GM12878 (cell line): ENCODE measurements at regions not wholly inside any gene's neighbourhood (a gene's known extent, or its start where the extent isn't known, plus 50 kb on each side); places are given as distances from the start of the nearest gene placed in this dataset.

Experiments
- ATAC-seq: fragments of 200-7000 bp; cut with Tn5 transposase; 3 replicates; pipeline ENCODE4 v1.9.1; 2020; ENCODE audit warnings: mild to moderate bottlenecking, moderate library complexity
- BruUV-seq: library from RNA; stranded (reverse); fragments of 400-500 nt; replicated peaks from 2 replicates; lab custom pipeline; 2021; lab: Mats Ljungman, UMichigan
- CTCF ChIA-PET: fragments of 300-600 bp; sonication (Branson Sonifier 250); formaldehyde crosslinking; extraction: SDS; loops from one replicate; lab custom pipeline; 2021; ENCODE audit warnings: inconsistent platforms; lab: Yijun Ruan, JAX
- POLR2A ChIA-PET: fragments of 350-600 bp; formaldehyde crosslinking; extraction: SDS; loops from one replicate; lab custom pipeline; 2021; ENCODE audit warnings: inconsistent platforms; lab: Charles Lee
- RAD21 ChIA-PET: fragments of 300-600 bp; sonication (Branson Sonifier 250); formaldehyde crosslinking; loops from one replicate; lab custom pipeline; 2023; ENCODE audit warnings: antibody characterized with exemption; ENCODE audit not compliant: unreplicated experiment; lab: Charles Lee
- SMC1A ChIA-PET: fragments of 300-600 bp; sonication (Branson Sonifier 250); formaldehyde crosslinking; loops from one replicate; lab custom pipeline; 2023; ENCODE audit not compliant: unreplicated experiment, uncharacterized antibody; lab: Charles Lee
- DNase-seq: peaks from one replicate; pipeline ENCODE4 v3.0.0-alpha.2; 2011; ENCODE audit warnings: low read depth, low spot score
- FAIRE-seq: peaks from 3 replicates; lab custom pipeline; 2011; peaks lifted over from hg19 to GRCh38; lab: Jason Lieb, UNC
- H2AFZ ChIP-seq: 2 replicates; pipeline ENCODE4 v1.6.0; 2011; ENCODE audit warnings: low read depth, low read length, control low read depth; ENCODE audit not compliant: control insufficient read depth
- H3K27ac ChIP-seq: 2 replicates; pipeline ENCODE4 v1.5.1; 2011; ENCODE audit warnings: control low read depth; ENCODE audit not compliant: control insufficient read depth, insufficient read depth
- H3K27me3 ChIP-seq, 2 experiments: replicated peaks in 1 of 2; 2 replicates each; pipeline versions ENCODE4 v1.6.0 to v1.6.1; 2011; ENCODE audit warnings: low read length in 1 of 2; ENCODE audit not compliant: control insufficient read depth in 2 of 2, insufficient read depth in 2 of 2
- H3K36me3 ChIP-seq, 2 experiments: 2 replicates each; pipeline ENCODE4 v1.5.1; 2011; ENCODE audit warnings: low read length in 1 of 2; ENCODE audit not compliant: control insufficient read depth in 2 of 2, insufficient read depth in 2 of 2
- H3K4me1 ChIP-seq: 2 replicates; pipeline ENCODE4 v1.6.1; 2011; ENCODE audit warnings: mild to moderate bottlenecking, low read length, moderate library complexity, mixed read lengths; ENCODE audit not compliant: control insufficient read depth, insufficient read depth
- H3K4me2 ChIP-seq: 2 replicates; pipeline ENCODE4 v1.6.0; 2011; ENCODE audit warnings: control low read depth; ENCODE audit not compliant: control insufficient read depth, insufficient read depth
- H3K4me3 ChIP-seq: fragments of 200-600 bp; sonication (generic); 2 replicates; pipeline ENCODE4 v1.5.1; 2016
- H3K79me2 ChIP-seq: 2 replicates; pipeline ENCODE4 v1.6.0; 2011; ENCODE audit warnings: low read length; ENCODE audit not compliant: control insufficient read depth, insufficient read depth
- H3K9ac ChIP-seq: 2 replicates; pipeline ENCODE4 v1.8.0; 2011; ENCODE audit warnings: low read length, control low read depth, mixed read lengths; ENCODE audit not compliant: control insufficient read depth, insufficient read depth
- H3K9me3 ChIP-seq: replicated peaks from 3 replicates; pipeline ENCODE4 v1.5.1; 2011; ENCODE audit warnings: mild to moderate bottlenecking, low read length; ENCODE audit not compliant: control insufficient read depth, insufficient read depth
- H4K20me1 ChIP-seq: 2 replicates; pipeline ENCODE4 v1.6.0; 2011; ENCODE audit not compliant: control insufficient read depth, insufficient read depth
- BCLAF1 ChIP-seq: fragments of 450-650 bp; IDR thresholded peaks from 2 replicates; pipeline ENCODE4 v1.6.1; 2017; ENCODE audit warnings: antibody characterized with exemption, mild to moderate bottlenecking, moderate library complexity
- CHD2 ChIP-seq: IDR thresholded peaks from 2 replicates; pipeline ENCODE4 v1.6.1; 2011; ENCODE audit warnings: low read depth, low read length, improper control_type of control experiment, borderline replicate concordance
- GABPA ChIP-seq: IDR thresholded peaks from 2 replicates; pipeline ENCODE4 v1.6.1; 2014; ENCODE audit warnings: antibody characterized with exemption, low read depth, mild to moderate bottlenecking, inconsistent platforms
- HDGF ChIP-seq: fragments of 450-650 bp; IDR thresholded peaks from 2 replicates; pipeline ENCODE4 v1.6.1; 2016; ENCODE audit warnings: antibody characterized with exemption
- IRF4 ChIP-seq: IDR thresholded peaks from 2 replicates; pipeline ENCODE4 v1.6.1; 2011; ENCODE audit warnings: low read depth, low read length
- JUND ChIP-seq: IDR thresholded peaks from 2 replicates; pipeline ENCODE4 v1.6.1; 2012; ENCODE audit warnings: low read depth, mild to moderate bottlenecking, low read length, improper control_type of control experiment, moderate library complexity
- KAT2A ChIP-seq: conservative IDR thresholded peaks from 2 replicates; pipeline ENCODE4 v1.6.1; 2011; ENCODE audit warnings: low read depth, low read length; ENCODE audit not compliant: control insufficient read depth
- MEF2B ChIP-seq: fragments of 450-650 bp; IDR thresholded peaks from 2 replicates; pipeline ENCODE4 v1.6.1; 2018; ENCODE audit warnings: mild to moderate bottlenecking, moderate library complexity; ENCODE audit not compliant: partially characterized antibody, poor library complexity, severe bottlenecking
- NBN ChIP-seq: fragments of 450-650 bp; IDR thresholded peaks from 2 replicates; pipeline ENCODE4 v1.6.1; 2016
- SKIL ChIP-seq: fragments of 450-650 bp; IDR thresholded peaks from 2 replicates; pipeline ENCODE4 v1.6.1; 2017; ENCODE audit warnings: mild to moderate bottlenecking, low read depth, inconsistent platforms; ENCODE audit not compliant: poor library complexity, severe bottlenecking
- SMAD5 ChIP-seq: IDR thresholded peaks from 2 replicates; pipeline ENCODE4 v1.6.1; 2016; ENCODE audit warnings: antibody characterized with exemption, low read depth
- SMC3 ChIP-seq: IDR thresholded peaks from 2 replicates; pipeline ENCODE4 v1.6.1; 2011; ENCODE audit warnings: low read length, improper control_type of control experiment, borderline replicate concordance
- TBL1XR1 ChIP-seq: IDR thresholded peaks from 2 replicates; pipeline ENCODE4 v1.6.1; 2012; ENCODE audit warnings: low read depth, low read length, improper control_type of control experiment
- USF2 ChIP-seq: IDR thresholded peaks from 2 replicates; pipeline ENCODE4 v1.6.1; 2011; ENCODE audit warnings: low read depth, low read length, improper control_type of control experiment, borderline replicate concordance
- WRNIP1 ChIP-seq: IDR thresholded peaks from 2 replicates; pipeline ENCODE4 v1.6.1; 2011; ENCODE audit warnings: low read depth, low read length, improper control_type of control experiment, borderline replicate concordance
- ZNF217 ChIP-seq: fragments of 450-650 bp; IDR thresholded peaks from 2 replicates; pipeline ENCODE4 v1.6.1; 2017; ENCODE audit warnings: antibody characterized with exemption, mild to moderate bottlenecking
- in situ Hi-C: fragments of 300-500 bp; cut with MboI; formaldehyde crosslinking; loops from 9 replicates; pipeline ENCODE4 v1.14.3; 2018; ENCODE audit warnings: mixed read lengths
- intact Hi-C: fragments of 100-400 bp; cut with micrococcal nuclease; formaldehyde crosslinking; loops from one replicate; pipeline ENCODE4 v1.14.2; 2022; ENCODE audit not compliant: unreplicated experiment

- in situ Hi-C loops: no loop called here
These were observed 439.8 kb upstream of the DYNLRB2 start for GRCh38 chr16:80100846-80101451.

GRCh38 chr16:80100186-80100585, 440.6 kb upstream of the DYNLRB2 start:
- RAD21 ChIA-PET: no interaction called here
- H3K9ac ChIP-seq: no peak overlapping the region
- H2AFZ ChIP-seq: no peak overlapping the region
- H4K20me1 ChIP-seq: no peaks in the 10 kb centered on the region
- in situ Hi-C loops (no loop called here), intact Hi-C loops (no loop called here)
- H3K27me3 ChIP-seq: no peaks in the 10 kb centered on the region
- no peaks in the 10 kb centered on the region for H3K4me1 ChIP-seq
- CTCF ChIA-PET: no interaction called here
- no peaks in the 10 kb centered on the region for H3K79me2 ChIP-seq
- DNase-seq: no peak
- SMC1A ChIA-PET: no interaction called here
- H3K9me3 ChIP-seq: no peaks in the 10 kb centered on the region
- no peaks in the 10 kb centered on the region for H3K36me3 ChIP-seq
- no peak overlapping the region for H3K4me2 ChIP-seq
- no peak overlapping the region for H3K4me3 ChIP-seq
- BruUV-seq: no TSS peak
- no peak for ATAC-seq
- POLR2A ChIA-PET: no interaction called here
- no peak overlapping the region for H3K27ac ChIP-seq
- FAIRE-seq: no peak
- no peak for TF ChIP-seq KAT2A
- TF ChIP-seq TBL1XR1: no peak
- no peak for TF ChIP-seq USF2
- TF ChIP-seq JUND: no peak
- no peak for TF ChIP-seq IRF4
- no peak for TF ChIP-seq CHD2
- no peak for TF ChIP-seq BCLAF1
- no peak for TF ChIP-seq SMC3
- no peak for TF ChIP-seq GABPA
- no peak for TF ChIP-seq SKIL

More at GRCh38 chr16:80100846-80101451, 439.8 kb upstream of the DYNLRB2 start:
- TF ChIP-seq HDGF (no peak), NBN (no peak), WRNIP1 (no peak), MEF2B (no peak), SMAD5 (no peak), ZNF217 (no peak)
- TF ChIP-seq, all 136 proteins: peak for 0
- Histone ChIP-seq H2AFZ (no peak overlapping the region), H3K27me3 (no peaks in the 10 kb centered on the region), H3K4me2 (no peak overlapping the region), H3K9ac (no peak overlapping the region), H3K36me3 (no peaks in the 10 kb centered on the region), H3K79me2 (no peaks in the 10 kb centered on the region), H4K20me1 (no peaks in the 10 kb centered on the region), H3K4me3 (no peak overlapping the region), H3K9me3 (no peaks in the 10 kb centered on the region), H3K27ac (no peak overlapping the region), H3K4me1 (no peaks in the 10 kb centered on the region)
- ATAC-seq (no peak), FAIRE-seq (no peak), DNase-seq (no peak)
- intact Hi-C loops: no loop called here
- ChIA-PET RAD21 (no interaction called here), CTCF (no interaction called here), SMC1A (interaction anchor here (1.0 kb wide), 1 partner anchor 42 kb away, joined by 3 read pairs; no protein-coding TSS in a partner anchor), POLR2A (no interaction called here)
- no TSS peak for BruUV-seq
